ENCODE measurements at regions not wholly inside any gene's neighbourhood (a gene's known extent, or its start where the extent isn't known, plus 50 kb on each side); places are given as distances from the start of the nearest gene placed in this dataset.
A peak's percentile ranks its signal among the peaks of the same experiment; 100 is the strongest.

GRCh38 chr4:114361249-114361648, 237.4 kb upstream of the UGT8 start:
- 34 to 35% methylated on average over 3 of the region's 3 CpGs for whole genome bisulfite sequencing, 2 donors
- Histone ChIP-seq H3K36me3 (no peaks in the 10 kb centered on the region), H3K27me3 (no peaks in the 10 kb centered on the region), H3K9me3 (no peaks in the 10 kb centered on the region), H3K4me3 (no peak overlapping the region), H3K4me1 (no peaks in the 10 kb centered on the region), H3K27ac (no peak overlapping the region)
- no peak for TF ChIP-seq POLR2A (IDR thresholded peaks at IDR 0.05)
- no peak for TF ChIP-seq CTCF (IDR thresholded peaks at IDR 0.05)
- intact Hi-C loops (cut with DNase I), result no loop called here
- DNase-seq, result no peak

- intact Hi-C loops (cut with DNase I), result no loop called here
- H3K9me3 ChIP-seq, result no peaks in the 10 kb centered on the region
- H3K27ac ChIP-seq, result peak overlapping the region in 1 of 4 donors; percentile 30
- 50 to 88% methylated on average over 1 of the region's 1 CpG for WGBS, 2 donors
- no peaks in the 10 kb centered on the region for H3K4me1 ChIP-seq
- DNase-seq, result no peak
- H3K27me3 ChIP-seq, result no peaks in the 10 kb centered on the region
- TF ChIP-seq CTCF (IDR thresholded peaks at IDR 0.05) (no peak), POLR2A (IDR thresholded peaks at IDR 0.05) (no peak)
- H3K4me3 ChIP-seq, result no peak overlapping the region
- H3K36me3 ChIP-seq, result no peaks in the 10 kb centered on the region
Observed at GRCh38 chr4:114364857-114365256, 233.8 kb upstream of the UGT8 start.

GRCh38 chr4:114365591-114365990, 233.0 kb upstream of the UGT8 start:
- Histone ChIP-seq H3K27ac (no peak overlapping the region), H3K4me3 (no peak overlapping the region), H3K27me3 (no peaks in the 10 kb centered on the region), H3K36me3 (no peaks in the 10 kb centered on the region), H3K9me3 (no peaks in the 10 kb centered on the region), H3K4me1 (no peaks in the 10 kb centered on the region)
- DNase-seq, result no peak
- WGBS, 2 donors, result 79 to 81% methylated on average over 1 of the region's 1 CpG
- intact Hi-C loops (cut with DNase I), result no loop called here
- no peak for TF ChIP-seq CTCF (IDR thresholded peaks at IDR 0.05)
- TF ChIP-seq POLR2A (IDR thresholded peaks at IDR 0.05), result no peak

- H3K4me3 ChIP-seq, result no peak overlapping the region
- no peaks in the 10 kb centered on the region for H3K9me3 ChIP-seq
- no peak for DNase-seq
- no peak overlapping the region for H3K27ac ChIP-seq
- no peaks in the 10 kb centered on the region for H3K27me3 ChIP-seq
- intact Hi-C loops (cut with DNase I), result no loop called here
- TF ChIP-seq POLR2A (IDR thresholded peaks at IDR 0.05) (no peak), CTCF (IDR thresholded peaks at IDR 0.05) (no peak)
- WGBS, 2 donors, result 58 to 67% methylated on average over 2 of the region's 2 CpGs
- no peaks in the 10 kb centered on the region for H3K4me1 ChIP-seq
- no peaks in the 10 kb centered on the region for H3K36me3 ChIP-seq
Observed at GRCh38 chr4:114366368-114366767, 232.2 kb upstream of the UGT8 start.

- Histone ChIP-seq H3K4me1 (no peaks in the 10 kb centered on the region), H3K36me3 (no peaks in the 10 kb centered on the region), H3K9me3 (no peaks in the 10 kb centered on the region), H3K27ac (no peak overlapping the region), H3K4me3 (no peak overlapping the region), H3K27me3 (no peaks in the 10 kb centered on the region)
- 52 to 67% methylated on average over 1 of the region's 1 CpG for WGBS, 2 donors
- intact Hi-C loops (cut with DNase I), result no loop called here
- no peak for DNase-seq
- TF ChIP-seq CTCF (IDR thresholded peaks at IDR 0.05), result no peak
- no peak for TF ChIP-seq POLR2A (IDR thresholded peaks at IDR 0.05)
Observed at GRCh38 chr4:114368751-114369150, 229.9 kb upstream of the UGT8 start.

All from esophagus squamous epithelium (tissue), 5 donors.